OCI-LY3 (cell line): ENCODE measurements at regions not wholly inside any gene's neighbourhood (a gene's known extent, or its start where the extent isn't known, plus 50 kb on each side); places are given as distances from the start of the nearest gene placed in this dataset.

ENCODE experiments used
- CTCF ChIP-seq: fragments of 200-600, 300-600 bp; sonication (generic); IDR thresholded peaks from 2 replicates; pipeline ENCODE4 v1.5.1; 2014; ENCODE audit warnings: antibody characterized with exemption, low read length, low read depth
- EZH2phosphoT487 ChIP-seq: fragments of 200-600 bp; shearing (Covaris generic); IDR thresholded peaks from 2 replicates; pipeline ENCODE4 v1.6.1; 2018; ENCODE audit warnings: antibody characterized with exemption, mixed run types, low read depth

- TF ChIP-seq CTCF, result no peak
- TF ChIP-seq EZH2phosphoT487, result no peak
These were observed 537.2 kb downstream of the NPHP4 start for GRCh38 chr1:5455056-5455455.
